NCI-H2029 treated with DMSO at 0.1 percent for 48 hours (cell line): ENCODE measurements at regions not wholly inside any gene's neighbourhood (a gene's known extent, or its start where the extent isn't known, plus 50 kb on each side); places are given as distances from the start of the nearest gene placed in this dataset.
"Not testable (repeated sequence)": the region's sequence is repeated elsewhere in the genome, so short reads cannot be mapped to it uniquely, and the experiment has no call there.

Experiments used
- DNase-seq: peaks from one replicate; lab custom pipeline; 2025; lab: John Stamatoyannopoulos, UW

GRCh38 chr1:43108080-43108479 is 64.0 kb downstream of the EBNA1BP2 start:
- DNase-seq: no peak

- no peak for DNase-seq
Observed at GRCh38 chr1:43107664-43108063, 64.4 kb downstream of the EBNA1BP2 start.

- no peak for DNase-seq
Observed at GRCh38 chr1:43104027-43104763, 67.9 kb downstream of the EBNA1BP2 start.

GRCh38 chr1:43101061-43101460 is 71.0 kb downstream of the EBNA1BP2 start:
- no peak for DNase-seq

GRCh38 chr1:43098200-43098599 is 73.9 kb downstream of the EBNA1BP2 start:
- no peak for DNase-seq

- DNase-seq: not testable (repeated sequence)
Observed at GRCh38 chr1:43096528-43096927, 75.6 kb downstream of the EBNA1BP2 start.

- DNase-seq: not testable (repeated sequence)
Observed at GRCh38 chr1:43090812-43091211, 81.3 kb downstream of the EBNA1BP2 start.

- not testable (repeated sequence) for DNase-seq
Observed at GRCh38 chr1:43090157-43090556, 81.9 kb downstream of the EBNA1BP2 start.

- DNase-seq: no peak
Observed at GRCh38 chr1:43083375-43083891, 88.7 kb downstream of the EBNA1BP2 start.

GRCh38 chr1:43082740-43083139 is 89.3 kb downstream of the EBNA1BP2 start:
- DNase-seq: no peak

GRCh38 chr1:43077273-43077672 is 94.8 kb downstream of the EBNA1BP2 start:
- no peak for DNase-seq

GRCh38 chr1:43074709-43075108 is 97.4 kb downstream of the EBNA1BP2 start:
- no peak for DNase-seq

- DNase-seq: no peak
Observed at GRCh38 chr1:43074244-43074643, 97.8 kb downstream of the EBNA1BP2 start.

- peak; percentile 94 for DNase-seq
Observed at GRCh38 chr1:43073490-43074230, 98.4 kb downstream of the EBNA1BP2 start.

GRCh38 chr1:43072314-43072713 is 99.8 kb downstream of the EBNA1BP2 start:
- no peak for DNase-seq

- DNase-seq: no peak
Observed at GRCh38 chr1:43071241-43071640, 100.8 kb downstream of the EBNA1BP2 start.

GRCh38 chr1:43069461-43070050 is 102.5 kb downstream of the EBNA1BP2 start:
- DNase-seq: no peak

GRCh38 chr1:43068911-43069310 is 103.2 kb downstream of the EBNA1BP2 start:
- no peak for DNase-seq

GRCh38 chr1:43067977-43068751 is 103.9 kb downstream of the EBNA1BP2 start:
- no peak for DNase-seq

- no peak for DNase-seq
Observed at GRCh38 chr1:43067233-43067745, 104.8 kb downstream of the EBNA1BP2 start.

GRCh38 chr1:43066578-43066977 is 105.5 kb downstream of the EBNA1BP2 start:
- DNase-seq: no peak
